Neural progenitor cell (in vitro differentiated cells): ENCODE measurements at regions not wholly inside any gene's neighbourhood (a gene's known extent, or its start where the extent isn't known, plus 50 kb on each side); places are given as distances from the start of the nearest gene placed in this dataset.

Experiments used
- EZH2 ChIP-seq: fragments of 200-600 bp; sonication (generic); IDR thresholded peaks from 2 replicates; pipeline ENCODE4 v1.6.1; 2017; ENCODE audit warnings: antibody characterized with exemption, mild to moderate bottlenecking, moderate library complexity
- EZH2phosphoT487 ChIP-seq: fragments of 200-600 bp; sonication (generic); IDR thresholded peaks from 2 replicates; pipeline ENCODE4 v1.6.1; 2017; ENCODE audit warnings: antibody characterized with exemption
- TF ChIP-seq, protein P1 (sequence below): fragments of 200-600 bp; sonication (generic); IDR thresholded peaks from 2 replicates; pipeline ENCODE4 v1.5.1; 2017; ENCODE audit warnings: antibody characterized with exemption, mild to moderate bottlenecking

DNA sequence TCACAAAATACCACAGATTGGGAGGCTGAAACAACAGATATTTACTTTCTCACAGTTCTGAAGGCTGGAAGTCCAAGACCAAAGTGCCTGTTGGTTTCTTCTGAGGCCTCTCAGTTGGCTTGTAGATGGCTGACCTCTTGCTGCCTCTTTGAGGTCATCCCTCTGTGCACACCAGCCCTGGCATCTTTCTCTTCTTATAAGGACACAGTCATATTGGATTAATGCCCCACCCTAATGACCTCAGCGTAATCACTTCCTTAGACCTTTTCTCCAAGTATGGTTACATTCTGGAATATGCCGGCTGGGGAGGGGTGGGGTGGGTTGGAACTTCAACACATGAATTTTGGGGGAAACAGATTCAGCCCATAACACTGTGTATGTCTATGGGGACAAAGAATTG lies 116.2 kb upstream of the LNX1 start:
- TF ChIP-seq, protein P1, sequence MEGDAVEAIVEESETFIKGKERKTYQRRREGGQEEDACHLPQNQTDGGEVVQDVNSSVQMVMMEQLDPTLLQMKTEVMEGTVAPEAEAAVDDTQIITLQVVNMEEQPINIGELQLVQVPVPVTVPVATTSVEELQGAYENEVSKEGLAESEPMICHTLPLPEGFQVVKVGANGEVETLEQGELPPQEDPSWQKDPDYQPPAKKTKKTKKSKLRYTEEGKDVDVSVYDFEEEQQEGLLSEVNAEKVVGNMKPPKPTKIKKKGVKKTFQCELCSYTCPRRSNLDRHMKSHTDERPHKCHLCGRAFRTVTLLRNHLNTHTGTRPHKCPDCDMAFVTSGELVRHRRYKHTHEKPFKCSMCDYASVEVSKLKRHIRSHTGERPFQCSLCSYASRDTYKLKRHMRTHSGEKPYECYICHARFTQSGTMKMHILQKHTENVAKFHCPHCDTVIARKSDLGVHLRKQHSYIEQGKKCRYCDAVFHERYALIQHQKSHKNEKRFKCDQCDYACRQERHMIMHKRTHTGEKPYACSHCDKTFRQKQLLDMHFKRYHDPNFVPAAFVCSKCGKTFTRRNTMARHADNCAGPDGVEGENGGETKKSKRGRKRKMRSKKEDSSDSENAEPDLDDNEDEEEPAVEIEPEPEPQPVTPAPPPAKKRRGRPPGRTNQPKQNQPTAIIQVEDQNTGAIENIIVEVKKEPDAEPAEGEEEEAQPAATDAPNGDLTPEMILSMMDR, result no peak
- no peak for TF ChIP-seq EZH2
- TF ChIP-seq EZH2phosphoT487, result no peak
